Embryonic facial prominence (tissue), 1 donor: ENCODE measurements at regions not wholly inside any gene's neighbourhood (a gene's known extent, or its start where the extent isn't known, plus 50 kb on each side); places are given as distances from the start of the nearest gene placed in this dataset.
A peak's percentile ranks its signal among the peaks of the same experiment; 100 is the strongest.

Experiments used
- DNase-seq: peaks from one replicate; pipeline ENCODE4 v3.0.0-alpha.2; 2016; ENCODE audit errors: extremely low spot score

- no peak for DNase-seq
Observed at GRCh38 chr3:177598097-177598833, 401.0 kb upstream of the TBL1XR1 start.

- no peak for DNase-seq
Observed at GRCh38 chr3:177599326-177599725, 402.0 kb upstream of the TBL1XR1 start.

GRCh38 chr3:177599837-177600236 is 402.6 kb upstream of the TBL1XR1 start:
- no peak for DNase-seq

- DNase-seq, result no peak
Observed at GRCh38 chr3:177600411-177600810, 403.1 kb upstream of the TBL1XR1 start.

- no peak for DNase-seq
Observed at GRCh38 chr3:177601152-177601551, 403.9 kb upstream of the TBL1XR1 start.

- no peak for DNase-seq
Observed at GRCh38 chr3:177602601-177603147, 405.4 kb upstream of the TBL1XR1 start.

GRCh38 chr3:177603148-177603603 is 405.9 kb upstream of the TBL1XR1 start:
- DNase-seq, result no peak

GRCh38 chr3:177604181-177604580 is 406.9 kb upstream of the TBL1XR1 start:
- DNase-seq, result no peak

GRCh38 chr3:177606891-177607290 is 409.6 kb upstream of the TBL1XR1 start:
- no peak for DNase-seq

- peak; percentile 50 for DNase-seq
Observed at GRCh38 chr3:177607589-177607988, 410.3 kb upstream of the TBL1XR1 start.

- no peak for DNase-seq
Observed at GRCh38 chr3:177608443-177608842, 411.2 kb upstream of the TBL1XR1 start.

GRCh38 chr3:177609613-177610012 is 412.3 kb upstream of the TBL1XR1 start:
- no peak for DNase-seq

- DNase-seq, result no peak
Observed at GRCh38 chr3:177610262-177610661, 413.0 kb upstream of the TBL1XR1 start.

GRCh38 chr3:177610686-177611633 is 413.7 kb upstream of the TBL1XR1 start:
- DNase-seq, result peak; percentile 48

- DNase-seq, result no peak
Observed at GRCh38 chr3:177611752-177612334, 414.6 kb upstream of the TBL1XR1 start.

- DNase-seq, result no peak
Observed at GRCh38 chr3:177613901-177614300, 416.6 kb upstream of the TBL1XR1 start.

GRCh38 chr3:177615015-177615414 is 417.7 kb upstream of the TBL1XR1 start:
- DNase-seq, result no peak

- DNase-seq, result peak; percentile 66
Observed at GRCh38 chr3:177618873-177619733, 421.8 kb upstream of the TBL1XR1 start.

GRCh38 chr3:177620073-177620472 is 422.8 kb upstream of the TBL1XR1 start:
- DNase-seq, result no peak

GRCh38 chr3:177622520-177622919 is 425.2 kb upstream of the TBL1XR1 start:
- peak; percentile 53 for DNase-seq

- no peak for DNase-seq
Observed at GRCh38 chr3:177622982-177623617, 425.8 kb upstream of the TBL1XR1 start.
